NB4 (cell line): ENCODE measurements at regions not wholly inside any gene's neighbourhood (a gene's known extent, or its start where the extent isn't known, plus 50 kb on each side); places are given as distances from the start of the nearest gene placed in this dataset.
"Not testable (repeated sequence)": the region's sequence is repeated elsewhere in the genome, so short reads cannot be mapped to it uniquely, and the experiment has no call there.

Experiments used
- DNase-seq: peaks from one replicate; pipeline ENCODE4 v3.0.0; 2010; ENCODE audit warnings: low read depth
- H3K4me3 ChIP-seq: one replicate; pipeline ENCODE4 v1.5.1; 2011; ENCODE audit warnings: mild to moderate bottlenecking, low read depth, low read length, moderate library complexity
- CTCF ChIP-seq: IDR thresholded peaks from one replicate; pipeline ENCODE4 v1.5.1; 2012; ENCODE audit warnings: low read depth, low read length
- MAX ChIP-seq: IDR thresholded peaks from 2 replicates; pipeline ENCODE4 v1.6.1; 2011; ENCODE audit warnings: low read depth, low read length
- MYC ChIP-seq: IDR thresholded peaks from 2 replicates; pipeline ENCODE4 v1.6.1; 2011; ENCODE audit warnings: low read depth, low read length
- POLR2A ChIP-seq: IDR thresholded peaks from 2 replicates; pipeline ENCODE4 v1.6.1; 2011; ENCODE audit warnings: mild to moderate bottlenecking; ENCODE audit not compliant: insufficient read length; ENCODE audit errors: extremely low read depth

GRCh38 chr4:62448911-62449310 is 1248.8 kb downstream of the ADGRL3 start:
- DNase-seq: no peak
- TF ChIP-seq POLR2A (no peak), MAX (no peak), MYC (no peak), CTCF (no peak)
- H3K4me3 ChIP-seq: no peak overlapping the region

- no peak for TF ChIP-seq MYC
- no peak for TF ChIP-seq POLR2A
- TF ChIP-seq CTCF: no peak
- TF ChIP-seq MAX: no peak
- DNase-seq: no peak
- H3K4me3 ChIP-seq: no peak overlapping the region
Measured at GRCh38 chr4:62439051-62439450, 1238.9 kb downstream of the ADGRL3 start.

- H3K4me3 ChIP-seq: no peak overlapping the region
- TF ChIP-seq MYC (no peak), POLR2A (no peak), CTCF (no peak), MAX (no peak)
- DNase-seq: no peak
Measured at GRCh38 chr4:62434921-62435320, 1234.8 kb downstream of the ADGRL3 start.

DNA sequence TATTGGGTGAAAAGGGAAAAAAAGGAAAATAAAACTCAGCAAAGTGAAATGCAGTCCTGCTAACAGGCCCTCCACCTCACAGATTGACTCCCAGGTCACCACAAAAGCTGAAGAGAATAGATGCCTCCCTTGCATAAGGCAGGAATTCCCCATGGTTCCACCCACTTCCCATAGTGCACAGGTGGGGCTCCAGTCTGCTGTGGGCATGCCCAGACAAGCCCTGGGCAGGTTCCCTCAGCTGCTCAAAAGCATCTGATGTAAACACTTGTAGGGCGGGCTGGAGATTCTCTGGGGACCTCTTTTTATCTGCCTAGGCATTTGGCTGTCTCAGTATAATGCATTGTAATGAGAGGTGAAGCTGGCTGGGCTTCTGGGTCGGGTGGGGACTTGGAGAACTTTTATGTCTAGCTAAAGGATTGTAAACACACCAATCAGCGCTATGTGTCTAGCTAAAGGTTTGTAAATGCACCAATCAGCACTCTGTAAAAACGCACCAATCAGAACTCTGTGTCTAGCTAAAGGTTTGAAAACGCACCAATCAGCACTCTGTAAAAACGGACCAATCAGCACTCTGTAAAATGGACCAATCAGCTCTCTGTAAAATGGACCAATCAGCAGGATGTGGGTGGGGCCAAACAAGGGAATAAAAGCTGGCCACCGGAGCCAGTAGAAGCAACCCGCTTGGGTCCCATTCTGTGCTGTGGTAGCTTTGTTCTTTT is 1231.5 kb downstream of the ADGRL3 start:
- not testable (repeated sequence) for DNase-seq, H3K4me3 ChIP-seq

DNA sequence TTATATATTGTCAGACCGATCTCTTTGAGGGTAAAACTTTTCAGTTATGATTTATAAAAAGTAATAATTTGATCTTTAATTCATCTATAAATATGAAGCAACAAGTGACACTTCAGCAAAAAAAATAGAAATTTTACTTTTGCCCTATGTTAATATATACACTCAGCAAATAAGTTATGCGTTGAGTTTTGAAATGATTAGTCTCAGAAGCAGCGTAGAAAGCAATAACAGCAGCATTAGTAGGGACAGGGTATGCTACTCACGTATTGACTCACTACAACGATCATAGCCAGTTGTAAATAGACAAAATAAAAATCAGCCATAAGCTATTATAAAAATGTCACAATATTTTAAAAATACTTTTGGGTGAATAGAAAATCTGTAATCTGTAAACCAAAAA is 1229.2 kb downstream of the ADGRL3 start:
- no peak for TF ChIP-seq MYC
- TF ChIP-seq POLR2A: no peak
- TF ChIP-seq MAX: no peak
- TF ChIP-seq CTCF: no peak
- no peak for DNase-seq
- no peak overlapping the region for H3K4me3 ChIP-seq

DNA sequence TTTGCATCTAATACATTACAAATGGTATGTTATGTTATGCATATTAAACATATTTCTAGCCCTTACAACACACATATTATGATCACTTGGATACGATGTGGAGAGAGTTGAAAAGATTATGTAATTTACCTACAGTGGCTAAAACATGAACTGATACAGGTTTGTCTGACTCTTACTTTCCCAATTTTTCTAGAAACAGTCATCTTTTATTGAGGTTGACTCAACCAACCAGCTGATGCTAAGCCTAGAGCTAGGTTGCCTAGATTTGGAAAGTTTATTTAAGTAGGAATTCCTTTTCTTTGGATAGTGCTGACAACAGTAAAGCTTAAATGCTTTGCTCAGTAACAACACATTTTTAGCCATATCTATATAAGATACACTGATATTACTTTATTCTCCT is 1215.1 kb downstream of the ADGRL3 start:
- no peak for TF ChIP-seq MAX
- TF ChIP-seq POLR2A: no peak
- no peak for TF ChIP-seq MYC
- no peak for TF ChIP-seq CTCF
- DNase-seq: no peak
- H3K4me3 ChIP-seq: no peak overlapping the region
